GM21390 (cell line): ENCODE measurements at regions not wholly inside any gene's neighbourhood (a gene's known extent, or its start where the extent isn't known, plus 50 kb on each side); places are given as distances from the start of the nearest gene placed in this dataset.

Source experiments
- ATAC-seq: cut with Tn5 transposase; IDR thresholded peaks from one replicate; pipeline ENCODE4 v1.9.1; 2021; ENCODE audit not compliant: unreplicated experiment

- no peak for ATAC-seq
Observed at GRCh38 chr19:34305221-34306083, 51.1 kb downstream of the GARRE1 start.

GRCh38 chr19:34306213-34306661 is 51.9 kb downstream of the GARRE1 start:
- no peak for ATAC-seq

GRCh38 chr19:34306824-34307223 is 52.5 kb downstream of the GARRE1 start:
- no peak for ATAC-seq

GRCh38 chr19:34308381-34309367 is 54.3 kb downstream of the GARRE1 start:
- ATAC-seq = no peak

GRCh38 chr19:34309368-34310138 is 55.2 kb downstream of the GARRE1 start:
- no peak for ATAC-seq

- ATAC-seq = no peak
Observed at GRCh38 chr19:34310494-34310981, 54.5 kb upstream of the GPI start.

- ATAC-seq = no peak
Observed at GRCh38 chr19:34313188-34313587, 51.8 kb upstream of the GPI start.

GRCh38 chr19:34314437-34315313 is 50.3 kb upstream of the GPI start:
- ATAC-seq = peak; percentile 57
